ENCODE measurements at regions not wholly inside any gene's neighbourhood (a gene's known extent, or its start where the extent isn't known, plus 50 kb on each side); places are given as distances from the start of the nearest gene placed in this dataset.

- no peak overlapping the region for H3K4me3 Mint-ChIP-seq
- H3K36me3 Mint-ChIP-seq, result no peaks in the 10 kb centered on the region
- no peaks in the 10 kb centered on the region for H3K27me3 Mint-ChIP-seq
- ATAC-seq (no peak), DNase-seq (no peak)
- no peak overlapping the region for H3K27ac Mint-ChIP-seq
- peaks cover 7% of the 10 kb centered on the region for H3K9me3 Mint-ChIP-seq (ENCODE audit: low read depth)
- CTCF ChIA-PET, result no interaction called here
- no peaks in the 10 kb centered on the region for H3K4me1 Mint-ChIP-seq
These were observed 52.3 kb upstream of the GPC6 start for GRCh38 chr13:93174260-93174659.
